ENCODE measurements at regions not wholly inside any gene's neighbourhood (a gene's known extent, or its start where the extent isn't known, plus 50 kb on each side); places are given as distances from the start of the nearest gene placed in this dataset.
A peak's percentile ranks its signal among the peaks of the same experiment; 100 is the strongest.
"Not testable (repeated sequence)": the region's sequence is repeated elsewhere in the genome, so short reads cannot be mapped to it uniquely, and the experiment has no call there.

DNA sequence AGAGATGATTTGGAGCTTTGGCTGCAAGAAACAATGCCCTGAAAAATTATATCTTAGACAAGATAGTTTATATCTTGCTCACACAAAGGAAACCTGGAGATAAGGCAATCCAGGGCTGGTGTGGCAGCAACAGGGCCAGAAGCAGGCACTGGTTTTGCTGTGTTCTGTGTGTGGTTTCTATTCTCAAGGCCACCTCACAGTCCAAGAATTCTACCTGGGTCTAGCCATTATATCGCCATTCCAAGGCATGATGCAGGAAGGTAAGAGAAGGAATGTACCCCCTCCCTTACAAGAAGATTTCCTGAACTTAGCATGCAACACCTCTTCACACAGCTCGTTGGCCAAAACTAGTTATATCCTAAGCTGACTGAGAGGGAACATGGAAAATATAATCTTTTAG lies 74.5 kb upstream of the MEGF10 start:
- no peak for DNase-seq (ENCODE audit: low read depth, low spot score)
- no peak overlapping the region for H3K4me3 Mint-ChIP-seq
- H3K4me1 Mint-ChIP-seq: no peaks in the 10 kb centered on the region
- TF ChIP-seq, protein P1, sequence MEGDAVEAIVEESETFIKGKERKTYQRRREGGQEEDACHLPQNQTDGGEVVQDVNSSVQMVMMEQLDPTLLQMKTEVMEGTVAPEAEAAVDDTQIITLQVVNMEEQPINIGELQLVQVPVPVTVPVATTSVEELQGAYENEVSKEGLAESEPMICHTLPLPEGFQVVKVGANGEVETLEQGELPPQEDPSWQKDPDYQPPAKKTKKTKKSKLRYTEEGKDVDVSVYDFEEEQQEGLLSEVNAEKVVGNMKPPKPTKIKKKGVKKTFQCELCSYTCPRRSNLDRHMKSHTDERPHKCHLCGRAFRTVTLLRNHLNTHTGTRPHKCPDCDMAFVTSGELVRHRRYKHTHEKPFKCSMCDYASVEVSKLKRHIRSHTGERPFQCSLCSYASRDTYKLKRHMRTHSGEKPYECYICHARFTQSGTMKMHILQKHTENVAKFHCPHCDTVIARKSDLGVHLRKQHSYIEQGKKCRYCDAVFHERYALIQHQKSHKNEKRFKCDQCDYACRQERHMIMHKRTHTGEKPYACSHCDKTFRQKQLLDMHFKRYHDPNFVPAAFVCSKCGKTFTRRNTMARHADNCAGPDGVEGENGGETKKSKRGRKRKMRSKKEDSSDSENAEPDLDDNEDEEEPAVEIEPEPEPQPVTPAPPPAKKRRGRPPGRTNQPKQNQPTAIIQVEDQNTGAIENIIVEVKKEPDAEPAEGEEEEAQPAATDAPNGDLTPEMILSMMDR (conservative IDR thresholded peaks at IDR 0.05): no peak
- peaks cover 5% of the 10 kb centered on the region for H3K9me3 Mint-ChIP-seq
- no peaks in the 10 kb centered on the region for H3K36me3 Mint-ChIP-seq (ENCODE audit: low read depth)
- H3K27ac Mint-ChIP-seq (ENCODE audit: unreplicated experiment): no peak overlapping the region
- H3K27me3 Mint-ChIP-seq (ENCODE audit: low read depth): no peaks in the 10 kb centered on the region

DNA sequence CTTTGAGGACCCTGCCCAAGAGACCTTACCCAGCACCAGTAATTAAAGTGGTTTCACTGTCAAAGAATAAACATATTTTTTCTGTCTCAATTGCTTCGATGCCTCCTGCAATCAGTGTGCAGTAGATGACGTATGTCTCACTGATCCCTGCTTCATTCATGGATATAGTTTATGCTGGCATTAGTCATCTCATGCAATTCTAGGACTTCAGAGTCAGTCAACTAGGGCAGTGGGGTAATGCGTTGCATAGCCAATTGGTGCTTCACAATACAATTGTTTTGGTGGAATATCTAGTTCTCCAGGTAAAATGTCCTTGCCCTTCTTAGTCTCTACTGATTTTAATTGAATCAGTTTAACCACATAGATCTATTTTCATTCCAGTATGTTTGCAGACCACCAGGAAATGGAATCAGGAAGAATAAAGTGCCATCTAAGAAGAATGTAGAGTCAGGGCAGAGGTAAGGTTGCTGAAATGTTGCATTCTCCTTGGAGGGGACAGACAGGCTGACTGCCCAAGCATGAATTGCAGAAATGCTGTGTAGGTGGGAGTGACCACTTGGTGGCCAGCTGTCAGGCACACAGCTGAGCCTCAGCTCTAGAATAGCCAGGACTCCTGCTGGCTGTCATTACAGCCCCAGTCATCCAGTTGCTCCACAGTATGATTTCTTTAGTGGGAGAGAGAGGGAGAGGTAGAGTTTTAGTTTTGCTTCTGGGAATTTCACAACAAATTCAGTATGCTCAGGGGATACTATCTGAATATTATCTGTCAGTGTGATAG lies 73.5 kb upstream of the MEGF10 start:
- Mint-ChIP-seq H3K27me3 (ENCODE audit: low read depth) (no peaks in the 10 kb centered on the region), H3K9me3 (peaks cover 5% of the 10 kb centered on the region), H3K4me3 (no peak overlapping the region), H3K4me1 (no peaks in the 10 kb centered on the region), H3K36me3 (ENCODE audit: low read depth) (no peaks in the 10 kb centered on the region), H3K27ac (ENCODE audit: unreplicated experiment) (no peak overlapping the region)
- DNase-seq (ENCODE audit: low read depth, low spot score): no peak
- TF ChIP-seq, protein P1 (conservative IDR thresholded peaks at IDR 0.05): peak; percentile 22

DNA sequence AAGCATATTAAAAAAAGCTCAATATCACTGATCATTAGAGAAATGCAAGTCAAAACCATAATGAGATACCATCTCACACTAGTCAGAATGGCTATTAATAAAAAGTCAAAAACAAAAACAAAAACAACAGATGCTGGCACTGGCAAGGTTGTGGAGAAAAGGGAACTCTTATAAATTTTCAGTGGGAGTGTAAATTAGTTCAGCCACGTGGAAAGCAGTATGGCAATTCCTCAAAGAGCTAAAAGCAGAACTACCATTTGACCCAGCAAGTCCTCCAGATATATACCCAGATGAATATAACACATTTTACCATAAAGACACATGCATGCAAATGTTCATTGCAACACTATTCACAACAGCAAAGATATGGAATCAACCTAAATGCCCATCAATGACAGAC lies 68.7 kb upstream of the MEGF10 start:
- not testable (repeated sequence) for H3K27me3 Mint-ChIP-seq (ENCODE audit: low read depth); H3K27ac Mint-ChIP-seq (ENCODE audit: unreplicated experiment)

DNA sequence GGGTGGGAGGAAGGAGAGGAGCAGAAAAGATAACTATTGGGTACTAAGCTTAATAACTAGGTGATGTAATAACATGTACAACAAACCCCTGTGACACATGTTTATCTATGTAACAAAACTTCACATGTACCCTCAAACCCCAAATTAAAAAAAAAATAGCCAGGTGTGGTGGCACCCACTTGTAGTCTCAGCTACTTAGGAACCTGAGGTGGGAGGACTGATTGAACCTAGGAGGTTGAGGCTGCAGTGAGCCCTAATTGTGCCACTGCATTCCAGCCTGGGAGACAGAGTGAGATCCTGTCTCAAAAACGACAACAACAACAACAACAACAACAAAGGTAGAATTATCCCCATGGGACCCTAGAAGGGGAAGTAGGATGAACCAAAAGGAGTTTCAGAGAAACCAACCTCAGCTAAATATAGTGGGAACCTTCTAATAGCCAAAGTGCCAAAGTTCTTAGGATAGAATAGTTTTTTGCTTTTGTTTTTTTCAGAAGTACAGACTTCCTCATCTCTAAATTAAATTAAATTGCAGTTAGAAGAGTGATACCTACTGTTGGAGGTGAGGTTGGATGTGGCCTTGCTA lies 67.9 kb upstream of the MEGF10 start:
- not testable (repeated sequence) for H3K4me1 Mint-ChIP-seq; H3K9me3 Mint-ChIP-seq; H3K27me3 Mint-ChIP-seq (ENCODE audit: low read depth); H3K4me3 Mint-ChIP-seq; H3K27ac Mint-ChIP-seq (ENCODE audit: unreplicated experiment); H3K36me3 Mint-ChIP-seq (ENCODE audit: low read depth); DNase-seq (ENCODE audit: low read depth, low spot score)

More for the DNA sequence above, 68.7 kb upstream of the MEGF10 start:
- H3K4me3 Mint-ChIP-seq; DNase-seq (ENCODE audit: low read depth, low spot score); H3K9me3 Mint-ChIP-seq; H3K4me1 Mint-ChIP-seq; H3K36me3 Mint-ChIP-seq (ENCODE audit: low read depth): not testable (repeated sequence)

DNA sequence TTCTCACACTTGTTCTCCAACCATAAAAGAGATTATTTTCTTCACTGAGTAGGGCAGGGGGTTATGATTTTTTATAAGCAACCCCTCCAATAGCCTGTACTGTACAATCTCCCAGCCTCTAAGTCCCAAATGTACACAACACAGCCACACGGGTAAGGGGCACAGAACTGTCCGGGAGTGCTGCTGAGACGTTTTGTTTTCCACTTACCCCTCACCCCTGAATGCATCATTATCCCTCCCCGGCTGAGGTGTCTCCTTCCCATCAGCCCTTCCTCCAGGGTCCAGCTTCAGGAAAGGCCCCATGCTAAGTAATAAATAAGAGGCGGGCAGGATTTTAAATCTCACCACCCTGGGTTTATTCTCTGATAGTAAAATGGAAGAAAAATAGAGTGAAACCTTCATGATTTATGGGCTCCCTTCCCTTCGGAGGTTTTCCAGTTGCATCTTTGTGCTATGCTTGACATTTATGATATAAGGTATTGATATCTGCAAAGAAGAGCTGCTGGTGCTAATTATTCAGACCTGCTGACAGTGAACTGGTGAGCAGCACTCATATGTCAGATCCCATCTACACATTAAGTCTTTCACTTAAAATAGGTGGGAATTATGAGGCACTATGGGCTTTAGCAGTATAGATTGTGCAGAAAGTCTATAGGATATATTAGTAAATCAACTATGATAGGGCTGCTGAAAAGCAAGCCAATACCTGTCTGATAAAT lies 67.2 kb upstream of the MEGF10 start:
- DNase-seq (ENCODE audit: low read depth, low spot score): no peak
- Mint-ChIP-seq H3K27ac (ENCODE audit: unreplicated experiment) (no peak overlapping the region), H3K36me3 (ENCODE audit: low read depth) (no peaks in the 10 kb centered on the region), H3K4me1 (peaks cover 6% of the 10 kb centered on the region), H3K9me3 (peaks cover 3% of the 10 kb centered on the region), H3K27me3 (ENCODE audit: low read depth) (peaks cover 2% of the 10 kb centered on the region), H3K4me3 (no peak overlapping the region)
- TF ChIP-seq, protein P1 (conservative IDR thresholded peaks at IDR 0.05): no peak

DNA sequence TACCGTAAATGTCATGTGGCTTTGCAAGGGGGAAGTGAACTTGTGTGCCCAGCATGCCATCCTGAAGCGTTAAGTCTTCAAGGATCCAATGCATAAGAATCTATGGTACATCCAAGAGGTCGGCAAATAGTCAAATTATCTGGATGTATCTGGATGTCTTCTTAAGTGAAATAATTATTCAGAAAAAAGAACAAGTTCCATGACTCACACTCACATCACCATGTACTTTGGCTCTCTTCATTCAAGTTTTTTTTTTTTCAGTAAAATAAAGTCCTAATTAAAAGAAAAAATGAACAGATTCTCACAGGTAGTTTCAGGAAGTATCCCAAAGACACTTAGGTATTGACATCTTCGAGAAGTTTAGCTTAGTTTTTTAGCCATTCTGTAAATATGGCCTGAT lies 62.7 kb upstream of the MEGF10 start:
- Mint-ChIP-seq H3K4me3 (no peak overlapping the region), H3K9me3 (no peaks in the 10 kb centered on the region), H3K36me3 (ENCODE audit: low read depth) (no peaks in the 10 kb centered on the region), H3K27ac (ENCODE audit: unreplicated experiment) (no peak overlapping the region), H3K4me1 (peaks cover 11% of the 10 kb centered on the region), H3K27me3 (ENCODE audit: low read depth) (peaks cover 19% of the 10 kb centered on the region)
- no peak for DNase-seq (ENCODE audit: low read depth, low spot score)
- TF ChIP-seq, protein P1 (conservative IDR thresholded peaks at IDR 0.05): no peak
